BJ (cell line): ENCODE measurements at regions not wholly inside any gene's neighbourhood (a gene's known extent, or its start where the extent isn't known, plus 50 kb on each side); places are given as distances from the start of the nearest gene placed in this dataset.

ENCODE experiments used
- CTCF ChIA-PET: fragments of 350-600 bp; formaldehyde crosslinking; extraction: SDS; loops from one replicate; lab custom pipeline; 2021; ENCODE audit warnings: antibody characterized with exemption, inconsistent platforms; lab: Yijun Ruan, JAX
- POLR2A ChIA-PET: fragments of 300-600 bp; sonication (Branson Sonifier 250); formaldehyde crosslinking; extraction: SDS; loops from one replicate; lab custom pipeline; 2021; ENCODE audit warnings: antibody characterized with exemption; lab: Charles Lee
- DNase-seq: peaks from one replicate; pipeline ENCODE4 v3.0.0-alpha.2; 2011; ENCODE audit warnings: low read depth
- H3K27me3 ChIP-seq: 2 replicates; pipeline ENCODE4 v1.6.0; 2011; ENCODE audit warnings: low read length; ENCODE audit not compliant: control insufficient read depth, insufficient read depth
- H3K36me3 ChIP-seq: 2 replicates; pipeline ENCODE4 v1.5.1; 2011; ENCODE audit warnings: low read length; ENCODE audit not compliant: control insufficient read depth, insufficient read depth
- H3K4me3 ChIP-seq: 2 replicates; pipeline ENCODE4 v1.5.1; 2011; ENCODE audit warnings: low read depth, mild to moderate bottlenecking, control low read depth, low read length
- TF ChIP-seq, protein P1 (sequence below): IDR thresholded peaks from 2 replicates; pipeline ENCODE4 v1.5.1; 2011; ENCODE audit warnings: low read depth, mild to moderate bottlenecking, control low read depth, inconsistent platforms, low read length, moderate library complexity; ENCODE audit not compliant: insufficient read depth

DNA sequence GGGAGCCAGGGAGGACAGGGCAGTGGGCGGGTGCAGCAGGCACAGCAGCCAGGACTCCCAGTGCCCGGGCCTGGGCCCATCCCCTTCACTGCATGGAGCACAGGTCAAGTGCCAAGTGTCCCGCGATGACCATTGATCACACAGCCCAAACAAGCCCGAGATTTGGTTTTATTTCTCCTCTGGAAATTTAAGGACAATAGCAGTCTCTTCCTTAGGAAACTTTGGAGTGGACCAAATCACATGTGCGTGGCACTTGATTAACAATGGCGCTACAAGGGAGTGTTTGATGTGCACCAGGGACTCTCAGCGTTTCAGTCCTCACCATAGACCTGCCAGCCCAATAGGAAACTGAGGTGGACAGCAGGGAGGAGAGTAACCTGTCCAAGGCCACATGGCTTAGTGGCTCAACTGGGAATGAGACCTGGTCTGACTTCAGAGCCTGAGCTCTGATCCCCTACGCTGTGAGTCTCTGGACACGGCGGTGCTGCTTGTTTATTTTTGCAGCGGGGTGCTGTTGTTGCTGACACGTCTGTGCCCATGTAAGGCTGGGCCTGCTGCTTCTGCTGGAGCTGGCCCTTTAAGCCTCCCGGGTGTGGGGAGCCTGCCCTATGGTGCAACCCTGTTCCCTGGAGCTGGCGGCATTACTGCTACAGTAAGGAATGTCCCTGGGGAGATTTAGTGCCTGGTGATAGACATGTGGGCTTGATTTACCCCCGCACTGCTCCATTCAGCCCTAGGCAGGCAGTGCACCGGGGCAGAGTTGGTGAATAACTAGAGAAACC, 194.2 kb downstream of the INHBB start:
- TF ChIP-seq, protein P1, sequence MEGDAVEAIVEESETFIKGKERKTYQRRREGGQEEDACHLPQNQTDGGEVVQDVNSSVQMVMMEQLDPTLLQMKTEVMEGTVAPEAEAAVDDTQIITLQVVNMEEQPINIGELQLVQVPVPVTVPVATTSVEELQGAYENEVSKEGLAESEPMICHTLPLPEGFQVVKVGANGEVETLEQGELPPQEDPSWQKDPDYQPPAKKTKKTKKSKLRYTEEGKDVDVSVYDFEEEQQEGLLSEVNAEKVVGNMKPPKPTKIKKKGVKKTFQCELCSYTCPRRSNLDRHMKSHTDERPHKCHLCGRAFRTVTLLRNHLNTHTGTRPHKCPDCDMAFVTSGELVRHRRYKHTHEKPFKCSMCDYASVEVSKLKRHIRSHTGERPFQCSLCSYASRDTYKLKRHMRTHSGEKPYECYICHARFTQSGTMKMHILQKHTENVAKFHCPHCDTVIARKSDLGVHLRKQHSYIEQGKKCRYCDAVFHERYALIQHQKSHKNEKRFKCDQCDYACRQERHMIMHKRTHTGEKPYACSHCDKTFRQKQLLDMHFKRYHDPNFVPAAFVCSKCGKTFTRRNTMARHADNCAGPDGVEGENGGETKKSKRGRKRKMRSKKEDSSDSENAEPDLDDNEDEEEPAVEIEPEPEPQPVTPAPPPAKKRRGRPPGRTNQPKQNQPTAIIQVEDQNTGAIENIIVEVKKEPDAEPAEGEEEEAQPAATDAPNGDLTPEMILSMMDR, result no peak
- ChIA-PET CTCF (interaction anchor here (0.9 to 2.5 kb wide), 3 partner anchors 18 to 197 kb away, joined by 3 to 10 read pairs (median 4); no protein-coding TSS in a partner anchor), POLR2A (no interaction called here)
- H3K36me3 ChIP-seq, result no peaks in the 10 kb centered on the region
- H3K27me3 ChIP-seq, result no peaks in the 10 kb centered on the region
- no peak overlapping the region for H3K4me3 ChIP-seq
- DNase-seq, result peak; percentile 78

DNA sequence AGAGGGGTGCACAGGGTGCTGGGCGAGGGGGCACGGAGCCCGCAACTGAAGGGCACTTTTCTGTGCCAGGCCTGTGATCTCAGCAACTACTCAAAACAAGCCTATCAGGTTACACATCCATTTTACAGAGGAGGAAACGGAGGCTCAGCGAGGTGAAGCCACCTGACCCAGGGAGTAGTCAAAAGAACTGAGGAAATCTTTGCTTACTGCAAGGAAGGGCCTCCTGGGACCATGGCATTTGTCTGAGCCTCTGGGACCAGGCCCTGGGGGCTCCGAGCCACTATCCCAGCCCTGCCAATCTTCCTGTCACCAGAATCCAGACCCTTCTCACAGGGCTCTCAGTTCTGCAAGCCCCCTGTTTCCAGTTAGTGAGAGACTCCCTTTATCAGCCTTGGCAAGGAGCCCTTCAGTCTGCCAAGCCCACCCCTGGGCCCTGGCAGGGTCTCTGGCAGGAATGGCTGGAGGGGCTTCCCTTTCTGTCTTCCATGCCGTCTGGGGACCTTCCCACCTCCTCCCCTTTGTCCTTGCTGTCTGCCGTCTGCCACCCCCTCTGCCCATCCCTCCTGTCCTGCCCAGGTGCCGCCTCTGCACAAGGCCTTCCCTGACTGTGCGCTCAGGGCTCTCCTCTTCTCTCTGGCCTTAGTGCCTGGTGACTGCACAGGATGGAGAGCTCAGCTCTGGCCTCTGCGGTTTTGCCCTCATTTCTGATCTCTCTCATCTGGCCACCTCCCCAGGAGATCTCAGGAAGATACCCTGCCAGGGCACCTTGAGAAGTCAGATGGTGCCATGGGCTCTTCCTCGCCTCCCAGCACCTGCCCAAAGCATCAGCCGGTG, 194.7 kb upstream of the GLI2 start:
- no peak for DNase-seq

DNA sequence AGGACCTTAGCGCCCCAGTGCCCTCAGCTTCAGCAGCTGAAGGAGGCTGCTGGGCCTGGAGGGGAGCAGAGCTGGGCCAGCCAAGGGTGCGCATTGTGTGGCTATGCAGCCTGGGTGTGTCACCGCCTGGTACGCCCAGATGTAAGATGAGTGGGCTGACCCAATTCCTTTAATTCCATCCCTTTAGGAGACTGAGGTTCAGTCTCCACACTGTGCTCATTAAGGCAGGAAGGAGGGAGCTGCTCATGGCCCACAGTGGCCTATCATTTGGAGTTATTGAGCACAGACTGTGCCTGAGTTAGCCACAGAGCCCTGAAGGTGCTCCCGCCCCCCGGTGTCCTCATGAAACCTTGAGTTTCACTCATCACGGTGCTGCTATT, 194.1 kb upstream of the GLI2 start:
- no peaks in the 10 kb centered on the region for H3K27me3 ChIP-seq
- ChIA-PET POLR2A (no interaction called here), CTCF (interaction anchor here (0.7 to 0.9 kb wide), 4 partner anchors 72 to 199 kb away, joined by 3 read pairs; no protein-coding TSS in a partner anchor)
- H3K4me3 ChIP-seq, result no peak overlapping the region
- no peaks in the 10 kb centered on the region for H3K36me3 ChIP-seq
- TF ChIP-seq, protein P1, result no peak
- no peak for DNase-seq

More for the DNA sequence above, 194.7 kb upstream of the GLI2 start:
- Histone ChIP-seq H3K27me3 (no peaks in the 10 kb centered on the region), H3K36me3 (no peaks in the 10 kb centered on the region), H3K4me3 (no peak overlapping the region)
- ChIA-PET CTCF (interaction anchor here (0.7 to 2.5 kb wide), 6 partner anchors 73 to 198 kb away, joined by 3 to 10 read pairs (median 3); no protein-coding TSS in a partner anchor), POLR2A (no interaction called here)
- TF ChIP-seq, protein P1, result no peak

DNA sequence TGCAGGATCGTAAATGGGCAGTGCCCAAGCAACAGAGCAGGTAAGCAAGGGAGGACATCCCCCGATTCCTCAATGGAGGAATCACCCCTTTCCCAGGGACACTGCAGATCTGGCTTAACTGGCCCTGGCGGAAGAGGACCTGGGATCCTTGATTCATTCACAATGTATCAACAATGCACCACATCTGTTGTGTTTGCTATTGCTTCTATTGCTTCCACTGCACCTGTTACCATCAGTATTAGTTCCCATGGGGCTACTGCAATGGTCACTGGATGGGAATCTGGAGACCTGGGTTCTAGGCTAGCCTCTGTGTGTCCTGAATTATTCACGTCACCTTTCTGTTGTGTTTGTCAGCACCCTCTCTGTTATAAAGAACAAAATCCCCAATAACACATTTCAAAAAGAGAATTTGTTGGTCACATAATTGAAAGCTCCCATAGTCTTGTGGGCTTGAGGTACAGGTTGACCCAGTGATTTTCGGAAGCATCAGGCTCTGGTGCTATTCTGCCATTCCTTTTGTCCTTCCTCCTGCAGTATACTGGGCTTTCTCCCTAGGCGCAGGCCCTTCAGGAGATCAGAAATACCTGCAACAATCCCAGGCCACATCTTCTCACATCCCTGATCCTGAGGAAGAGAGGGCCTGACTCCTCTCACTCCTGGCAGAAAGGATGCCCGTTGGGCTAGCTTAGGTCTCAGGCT, 193.5 kb upstream of the GLI2 start:
- ChIA-PET POLR2A (no interaction called here), CTCF (interaction anchor here (0.8 to 0.9 kb wide), 4 partner anchors 71 to 135 kb away, joined by 3 read pairs; no protein-coding TSS in a partner anchor)
- TF ChIP-seq, protein P1, result no peak
- DNase-seq, result no peak
- no peaks in the 10 kb centered on the region for H3K27me3 ChIP-seq
- no peaks in the 10 kb centered on the region for H3K36me3 ChIP-seq
- no peak overlapping the region for H3K4me3 ChIP-seq
